ENCODE measurements at regions not wholly inside any gene's neighbourhood (a gene's known extent, or its start where the extent isn't known, plus 50 kb on each side); places are given as distances from the start of the nearest gene placed in this dataset.
"Not testable (repeated sequence)": the region's sequence is repeated elsewhere in the genome, so short reads cannot be mapped to it uniquely, and the experiment has no call there.

- intact Hi-C loops (cut with micrococcal nuclease); H3K4me1 ChIP-seq (ENCODE audit: control insufficient read depth, insufficient read depth, low read length); dilution Hi-C loops (cut with HindIII; ENCODE audit: low sequenced_read_pairs, unreplicated experiment); H3K27ac ChIP-seq (ENCODE audit: insufficient read depth, low read length); H3K56ac ChIP-seq (ENCODE audit: extremely low read depth, insufficient read depth, low read length); H3K9me1 ChIP-seq (ENCODE audit: insufficient read depth, low read length); H3K18ac ChIP-seq (ENCODE audit: low read depth, low read length); H4K91ac ChIP-seq (ENCODE audit: insufficient read depth, low read depth, low read length); H2BK15ac ChIP-seq (ENCODE audit: low read depth, low read length); H3K9me3 ChIP-seq (ENCODE audit: control insufficient read depth, insufficient read depth, low read length); H3K36me3 ChIP-seq (ENCODE audit: control insufficient read depth, insufficient read depth, low read length); CTCF ChIA-PET; H3K4me2 ChIP-seq (ENCODE audit: low read depth, low read length); H4K20me1 ChIP-seq (ENCODE audit: insufficient read depth, low read length); H3K14ac ChIP-seq (replicated peaks; ENCODE audit: low read depth, low read length); H3K79me1 ChIP-seq (ENCODE audit: low read depth in 1 of 2, low read length in 2 of 2); ATAC-seq (ENCODE audit: low read depth); H2AK5ac ChIP-seq (ENCODE audit: low read depth, low read length); H2BK5ac ChIP-seq (ENCODE audit: low read depth, low read length, poor library complexity, severe bottlenecking); DNase-seq; H2BK120ac ChIP-seq (ENCODE audit: low read depth, low read length); H3K23ac ChIP-seq (ENCODE audit: low read depth, low read length); BruUV-seq (replicated peaks); H2AK9ac ChIP-seq (replicated peaks; ENCODE audit: low read depth, low read length, poor library complexity); H2AFZ ChIP-seq (replicated peaks; ENCODE audit: low read length, poor library complexity); POLR2A ChIA-PET (ENCODE audit: unreplicated experiment); in situ Hi-C loops (cut with MboI; ENCODE audit: low sequenced_read_pairs); H2BK20ac ChIP-seq (ENCODE audit: low read depth, low read length); H3K9ac ChIP-seq (ENCODE audit: low read depth, low read length); H4K5ac ChIP-seq (ENCODE audit: low read depth, low read length); H3K4ac ChIP-seq (ENCODE audit: low read depth, low read length); H4K8ac ChIP-seq (ENCODE audit: low read depth in 2 of 2, low read length in 2 of 2); H3K4me3 ChIP-seq (ENCODE audit: insufficient read depth, low read depth, low read length); H3K27me3 ChIP-seq (ENCODE audit: control insufficient read depth, insufficient read depth, low read length): not testable (repeated sequence)
- 100% methylated on average over 1 of the region's 3 CpGs; no CpG with 5 or more reads in 1 of the 2 experiments for WGBS, 2 experiments (ENCODE audit: extremely low coverage in 2 of 2, insufficient read length in 1 of 2)
Observed at GRCh38 chr7:19338512-19338911, 193.3 kb upstream of the FERD3L start.
